ENCODE measurements at regions not wholly inside any gene's neighbourhood (a gene's known extent, or its start where the extent isn't known, plus 50 kb on each side); places are given as distances from the start of the nearest gene placed in this dataset.

DNA sequence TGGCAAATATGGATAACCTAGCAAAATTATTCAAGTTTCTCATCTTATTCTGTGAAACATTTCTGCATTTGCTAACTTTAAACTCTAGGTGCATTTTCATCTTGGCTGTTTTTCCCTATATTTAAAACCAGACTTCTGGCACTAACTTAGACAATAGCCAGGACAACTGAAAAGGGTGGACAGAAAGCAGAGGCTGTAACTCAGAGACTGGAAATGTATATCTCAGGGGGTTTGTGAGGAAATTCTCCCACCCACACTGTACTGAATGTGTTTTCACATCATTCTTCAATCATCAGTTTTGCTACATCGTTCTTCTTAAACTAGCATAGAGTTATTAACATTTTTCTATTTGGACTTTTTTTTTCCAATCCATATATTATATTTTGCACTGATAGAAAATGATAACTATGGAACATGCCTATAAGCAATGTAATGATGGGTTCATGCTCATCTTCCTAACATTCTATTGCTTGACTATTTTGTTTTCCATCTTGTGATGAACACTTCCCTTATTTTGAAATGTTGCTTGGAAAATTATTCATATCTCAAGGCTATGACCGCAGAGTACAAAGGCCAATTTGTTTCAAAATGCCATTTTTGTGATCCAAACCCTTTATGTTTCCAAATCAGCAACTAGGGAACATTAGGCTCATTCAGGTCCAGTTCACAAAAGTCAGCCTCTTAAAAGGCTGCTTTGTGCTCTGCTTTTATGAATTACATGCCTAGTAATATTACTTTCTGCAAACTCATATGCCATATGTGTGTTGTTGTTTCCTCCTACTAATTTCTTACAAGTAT, 125.8 kb upstream of the CDH19 start:
- TF ChIP-seq, protein P1, sequence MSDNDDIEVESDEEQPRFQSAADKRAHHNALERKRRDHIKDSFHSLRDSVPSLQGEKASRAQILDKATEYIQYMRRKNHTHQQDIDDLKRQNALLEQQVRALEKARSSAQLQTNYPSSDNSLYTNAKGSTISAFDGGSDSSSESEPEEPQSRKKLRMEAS (IDR thresholded peaks at IDR 0.05) = no peak
- TF ChIP-seq, protein P2, sequence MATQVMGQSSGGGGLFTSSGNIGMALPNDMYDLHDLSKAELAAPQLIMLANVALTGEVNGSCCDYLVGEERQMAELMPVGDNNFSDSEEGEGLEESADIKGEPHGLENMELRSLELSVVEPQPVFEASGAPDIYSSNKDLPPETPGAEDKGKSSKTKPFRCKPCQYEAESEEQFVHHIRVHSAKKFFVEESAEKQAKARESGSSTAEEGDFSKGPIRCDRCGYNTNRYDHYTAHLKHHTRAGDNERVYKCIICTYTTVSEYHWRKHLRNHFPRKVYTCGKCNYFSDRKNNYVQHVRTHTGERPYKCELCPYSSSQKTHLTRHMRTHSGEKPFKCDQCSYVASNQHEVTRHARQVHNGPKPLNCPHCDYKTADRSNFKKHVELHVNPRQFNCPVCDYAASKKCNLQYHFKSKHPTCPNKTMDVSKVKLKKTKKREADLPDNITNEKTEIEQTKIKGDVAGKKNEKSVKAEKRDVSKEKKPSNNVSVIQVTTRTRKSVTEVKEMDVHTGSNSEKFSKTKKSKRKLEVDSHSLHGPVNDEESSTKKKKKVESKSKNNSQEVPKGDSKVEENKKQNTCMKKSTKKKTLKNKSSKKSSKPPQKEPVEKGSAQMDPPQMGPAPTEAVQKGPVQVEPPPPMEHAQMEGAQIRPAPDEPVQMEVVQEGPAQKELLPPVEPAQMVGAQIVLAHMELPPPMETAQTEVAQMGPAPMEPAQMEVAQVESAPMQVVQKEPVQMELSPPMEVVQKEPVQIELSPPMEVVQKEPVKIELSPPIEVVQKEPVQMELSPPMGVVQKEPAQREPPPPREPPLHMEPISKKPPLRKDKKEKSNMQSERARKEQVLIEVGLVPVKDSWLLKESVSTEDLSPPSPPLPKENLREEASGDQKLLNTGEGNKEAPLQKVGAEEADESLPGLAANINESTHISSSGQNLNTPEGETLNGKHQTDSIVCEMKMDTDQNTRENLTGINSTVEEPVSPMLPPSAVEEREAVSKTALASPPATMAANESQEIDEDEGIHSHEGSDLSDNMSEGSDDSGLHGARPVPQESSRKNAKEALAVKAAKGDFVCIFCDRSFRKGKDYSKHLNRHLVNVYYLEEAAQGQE (IDR thresholded peaks at IDR 0.05; ENCODE audit: low read depth) = no peak
- TF ChIP-seq EGR1 (IDR thresholded peaks at IDR 0.05) (no peak), NFIC (IDR thresholded peaks at IDR 0.05) (no peak), RAD21 (IDR thresholded peaks at IDR 0.05; ENCODE audit: low read depth) (no peak), EP300 (IDR thresholded peaks at IDR 0.05; ENCODE audit: borderline replicate concordance) (no peak), TAF1 (IDR thresholded peaks at IDR 0.05; ENCODE audit: low read depth) (no peak), TEAD4 (IDR thresholded peaks at IDR 0.05) (no peak), CREB1 (IDR thresholded peaks at IDR 0.05; ENCODE audit: low read depth) (no peak), CEBPB (IDR thresholded peaks at IDR 0.05) (no peak), YY1 (IDR thresholded peaks at IDR 0.05; ENCODE audit: low read depth) (no peak), FOXM1 (IDR thresholded peaks at IDR 0.05; ENCODE audit: borderline replicate concordance, low read depth) (no peak), TCF12 (IDR thresholded peaks at IDR 0.05; ENCODE audit: low read depth) (no peak)
- TF ChIP-seq, protein P3, sequence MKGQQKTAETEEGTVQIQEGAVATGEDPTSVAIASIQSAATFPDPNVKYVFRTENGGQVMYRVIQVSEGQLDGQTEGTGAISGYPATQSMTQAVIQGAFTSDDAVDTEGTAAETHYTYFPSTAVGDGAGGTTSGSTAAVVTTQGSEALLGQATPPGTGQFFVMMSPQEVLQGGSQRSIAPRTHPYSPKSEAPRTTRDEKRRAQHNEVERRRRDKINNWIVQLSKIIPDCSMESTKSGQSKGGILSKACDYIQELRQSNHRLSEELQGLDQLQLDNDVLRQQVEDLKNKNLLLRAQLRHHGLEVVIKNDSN (IDR thresholded peaks at IDR 0.05) = no peak
